Naive B cell (primary cell): ENCODE measurements at regions not wholly inside any gene's neighbourhood (a gene's known extent, or its start where the extent isn't known, plus 50 kb on each side); places are given as distances from the start of the nearest gene placed in this dataset.

ENCODE experiments used
- ATAC-seq, 2 donors: fragments of 150-1000 bp; cut with Tn5 transposase; 2 replicates each; pipeline ENCODE4 v1.10.0; 2021; ENCODE audit warnings: low read depth in 2 of 2, mild to moderate bottlenecking in 2 of 2, moderate library complexity in 2 of 2
- DNase-seq: peaks from one replicate; pipeline ENCODE4 v3.0.0; 2022
- H3K27ac Mint-ChIP-seq, 6 donors: one replicate each; pipeline ENCODE4 v1.8.0; 2020 to 2022; ENCODE audit warnings: mild to moderate bottlenecking in 6 of 6, mixed read lengths in 6 of 6, moderate library complexity in 5 of 6, inconsistent platforms in 2 of 6
- H3K27me3 Mint-ChIP-seq, 3 donors: one replicate each; pipeline ENCODE4 v1.8.0; 2021 to 2022; ENCODE audit warnings: mixed read lengths in 3 of 3, mild to moderate bottlenecking in 1 of 3
- H3K36me3 Mint-ChIP-seq, 2 donors: one replicate each; pipeline ENCODE4 v1.8.0; 2020 to 2022; ENCODE audit warnings: mixed read lengths in 2 of 2, inconsistent platforms in 1 of 2, mild to moderate bottlenecking in 1 of 2
- H3K4me1 Mint-ChIP-seq, 3 donors: one replicate each; pipeline ENCODE4 v1.8.0; 2020 to 2022; ENCODE audit warnings: mixed read lengths in 3 of 3, inconsistent platforms in 1 of 3, mild to moderate bottlenecking in 1 of 3, moderate library complexity in 1 of 3
- H3K4me3 Mint-ChIP-seq, 8 donors: one replicate each; pipeline ENCODE4 v1.8.0; 2020 to 2022; ENCODE audit warnings: mild to moderate bottlenecking in 8 of 8, mixed read lengths in 8 of 8, moderate library complexity in 8 of 8, inconsistent platforms in 2 of 8
- H3K9me3 Mint-ChIP-seq, 7 donors: one replicate each; pipeline ENCODE4 v1.8.0; 2020 to 2022; ENCODE audit warnings: mixed read lengths in 7 of 7, mild to moderate bottlenecking in 5 of 7, inconsistent platforms in 2 of 7, moderate library complexity in 1 of 7

- H3K9me3 Mint-ChIP-seq, result no peaks in the 10 kb centered on the region
- H3K36me3 Mint-ChIP-seq, result no peaks in the 10 kb centered on the region
- H3K4me3 Mint-ChIP-seq, result no peak overlapping the region
- no peaks in the 10 kb centered on the region for H3K4me1 Mint-ChIP-seq
- H3K27me3 Mint-ChIP-seq, result no peaks in the 10 kb centered on the region
- no peak overlapping the region for H3K27ac Mint-ChIP-seq
- ATAC-seq, result no peak
- DNase-seq, result no peak
Observed at GRCh38 chr18:60691061-60691460, 318.5 kb upstream of the MC4R start.

DNA sequence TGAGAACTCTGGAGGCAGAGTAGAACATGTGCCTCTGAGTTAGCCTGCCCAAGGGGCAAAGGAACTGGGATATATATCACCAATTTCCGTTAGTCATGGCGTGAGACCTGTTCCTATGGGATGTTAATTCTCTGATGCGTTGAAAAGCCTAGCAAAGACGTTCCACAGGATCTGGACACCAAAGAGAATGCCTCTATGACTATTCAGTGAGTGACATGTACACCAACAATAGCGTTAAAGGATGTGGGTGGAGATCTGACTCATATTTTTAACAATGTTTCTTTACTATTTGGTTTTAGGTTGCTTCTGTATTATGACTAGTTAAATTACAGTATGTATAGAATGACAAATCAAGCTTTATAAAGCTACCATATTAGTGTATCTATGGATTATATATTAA, 320.9 kb upstream of the MC4R start:
- H3K9me3 Mint-ChIP-seq, result peaks cover 0 to 4% (median 0%) of the 10 kb centered on the region in 7 donors
- H3K4me1 Mint-ChIP-seq, result no peaks in the 10 kb centered on the region
- no peaks in the 10 kb centered on the region for H3K27me3 Mint-ChIP-seq
- DNase-seq (no peak), ATAC-seq (no peak)
- no peak overlapping the region for H3K4me3 Mint-ChIP-seq
- no peak overlapping the region for H3K27ac Mint-ChIP-seq
- H3K36me3 Mint-ChIP-seq, result no peaks in the 10 kb centered on the region

DNA sequence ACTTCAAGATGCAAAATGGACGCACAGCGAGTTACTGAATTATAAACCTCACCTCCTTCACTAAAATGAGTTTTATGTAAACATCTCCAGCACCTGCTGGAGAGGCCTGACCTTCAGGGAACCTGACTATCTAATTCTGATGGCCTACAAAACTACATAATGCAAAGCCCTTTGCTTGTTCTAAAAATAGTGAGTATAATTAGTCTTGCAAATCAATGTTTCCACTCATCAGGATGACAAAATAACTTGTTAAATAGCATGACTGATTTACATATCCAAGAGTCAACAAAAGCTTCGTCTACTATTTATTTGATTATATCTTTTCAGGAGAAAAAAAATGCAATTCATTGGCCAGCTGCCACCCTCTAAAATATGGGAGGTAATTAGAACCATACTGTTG, 326.3 kb upstream of the MC4R start:
- Mint-ChIP-seq H3K27ac (no peak overlapping the region), H3K27me3 (no peaks in the 10 kb centered on the region), H3K4me1 (no peaks in the 10 kb centered on the region), H3K4me3 (no peak overlapping the region), H3K9me3 (peaks cover 0 to 4% (median 0%) of the 10 kb centered on the region in 7 donors), H3K36me3 (no peaks in the 10 kb centered on the region)
- DNase-seq, result no peak
- ATAC-seq, result no peak

DNA sequence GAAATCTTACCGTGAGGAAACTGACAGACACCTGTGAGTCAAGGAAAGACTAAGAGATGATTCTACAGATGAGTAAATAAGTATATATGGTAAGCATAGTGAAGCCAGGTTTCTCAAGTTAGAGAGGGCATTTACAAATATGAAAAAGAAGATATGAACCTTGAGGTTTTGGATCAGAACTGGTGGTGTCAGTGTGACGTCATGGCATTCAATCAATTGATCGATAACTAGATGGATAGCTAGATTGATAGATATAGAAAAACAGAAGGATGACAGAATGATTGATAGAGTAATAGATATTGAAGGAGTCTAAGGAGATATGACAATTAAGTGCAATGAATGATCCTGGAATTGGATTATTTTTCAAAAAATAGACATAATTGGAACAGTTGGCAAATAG, 350.2 kb upstream of the MC4R start:
- Mint-ChIP-seq H3K4me1 (no peaks in the 10 kb centered on the region), H3K36me3 (no peaks in the 10 kb centered on the region), H3K27me3 (no peaks in the 10 kb centered on the region), H3K9me3 (peaks cover 0 to 2% (median 0%) of the 10 kb centered on the region in 7 donors), H3K4me3 (no peak overlapping the region), H3K27ac (no peak overlapping the region)
- ATAC-seq, result no peak
- DNase-seq, result no peak

- Mint-ChIP-seq H3K4me3 (no peak overlapping the region), H3K27me3 (no peaks in the 10 kb centered on the region), H3K36me3 (no peaks in the 10 kb centered on the region), H3K9me3 (peaks cover 0 to 2% (median 0%) of the 10 kb centered on the region in 7 donors), H3K4me1 (no peaks in the 10 kb centered on the region), H3K27ac (no peak overlapping the region)
- ATAC-seq (no peak), DNase-seq (no peak)
Observed at GRCh38 chr18:60732143-60732542, 359.6 kb upstream of the MC4R start.

DNA sequence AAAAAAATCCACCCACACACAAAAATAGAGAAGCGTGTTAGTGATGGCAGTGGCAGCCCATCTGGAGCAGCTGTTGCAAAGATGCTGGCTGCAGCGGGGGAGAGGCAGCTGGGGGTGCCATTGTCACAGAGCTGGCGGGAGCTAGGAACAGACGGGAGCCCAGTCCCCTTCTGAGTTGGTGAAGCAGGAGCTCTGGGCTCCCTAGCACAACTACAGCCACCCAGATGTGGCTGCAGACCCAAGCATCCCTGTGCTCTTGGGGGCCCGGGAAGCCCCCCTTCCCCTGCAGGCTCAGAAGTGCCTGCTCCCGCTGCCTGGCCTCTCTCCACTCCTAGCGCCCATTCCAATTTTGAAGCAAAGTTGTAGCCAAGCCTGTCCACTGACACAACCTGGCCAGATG, 366.6 kb upstream of the MC4R start:
- DNase-seq, result no peak
- ATAC-seq, result no peak
- Mint-ChIP-seq H3K9me3 (peaks cover 0 to 3% (median 0%) of the 10 kb centered on the region in 7 donors), H3K27me3 (no peaks in the 10 kb centered on the region), H3K4me3 (no peak overlapping the region), H3K36me3 (no peaks in the 10 kb centered on the region), H3K27ac (no peak overlapping the region), H3K4me1 (no peaks in the 10 kb centered on the region)

- DNase-seq (no peak), ATAC-seq (no peak)
- Mint-ChIP-seq H3K36me3 (no peaks in the 10 kb centered on the region), H3K4me3 (no peak overlapping the region), H3K27me3 (no peaks in the 10 kb centered on the region), H3K27ac (no peak overlapping the region), H3K4me1 (no peaks in the 10 kb centered on the region), H3K9me3 (peaks cover 0 to 3% (median 0%) of the 10 kb centered on the region in 7 donors)
Observed at GRCh38 chr18:60740313-60740712, 367.7 kb upstream of the MC4R start.

- Mint-ChIP-seq H3K36me3 (no peaks in the 10 kb centered on the region), H3K4me1 (no peaks in the 10 kb centered on the region), H3K27ac (no peak overlapping the region), H3K4me3 (no peak overlapping the region), H3K27me3 (no peaks in the 10 kb centered on the region), H3K9me3 (no peaks in the 10 kb centered on the region)
- no peak for ATAC-seq
- no peak for DNase-seq
Observed at GRCh38 chr18:60746491-60746890, 373.9 kb upstream of the MC4R start.

DNA sequence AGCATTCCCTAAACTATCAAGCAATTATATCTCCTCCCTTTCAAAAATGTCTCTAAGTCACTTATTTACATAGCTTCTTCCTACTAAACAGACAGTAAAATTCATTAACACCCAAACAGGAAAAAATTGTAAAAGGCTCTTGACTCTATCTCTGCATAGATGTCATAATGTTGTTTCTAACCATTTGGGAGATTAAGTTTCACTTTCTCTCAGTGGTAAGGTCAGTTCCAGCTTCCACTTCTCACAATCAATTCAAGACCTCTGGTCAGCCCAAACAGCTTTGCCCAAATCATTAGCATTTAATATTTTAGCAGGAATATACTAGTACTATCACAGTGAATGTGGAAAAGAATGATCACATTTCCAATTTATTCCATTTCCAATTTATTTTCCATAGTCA, 374.3 kb upstream of the MC4R start:
- Mint-ChIP-seq H3K4me3 (no peak overlapping the region), H3K36me3 (no peaks in the 10 kb centered on the region), H3K27me3 (no peaks in the 10 kb centered on the region), H3K9me3 (no peaks in the 10 kb centered on the region), H3K4me1 (no peaks in the 10 kb centered on the region), H3K27ac (no peak overlapping the region)
- DNase-seq (no peak), ATAC-seq (no peak)

- DNase-seq (no peak), ATAC-seq (no peak)
- Mint-ChIP-seq H3K4me1 (no peaks in the 10 kb centered on the region), H3K36me3 (no peaks in the 10 kb centered on the region), H3K4me3 (no peak overlapping the region), H3K27ac (no peak overlapping the region), H3K9me3 (no peaks in the 10 kb centered on the region), H3K27me3 (no peaks in the 10 kb centered on the region)
Observed at GRCh38 chr18:60753753-60754152, 381.2 kb upstream of the MC4R start.

- no peaks in the 10 kb centered on the region for H3K4me1 Mint-ChIP-seq
- H3K27me3 Mint-ChIP-seq, result no peaks in the 10 kb centered on the region
- H3K36me3 Mint-ChIP-seq, result no peaks in the 10 kb centered on the region
- DNase-seq (no peak), ATAC-seq (no peak)
- no peak overlapping the region for H3K4me3 Mint-ChIP-seq
- H3K9me3 Mint-ChIP-seq, result no peaks in the 10 kb centered on the region
- no peak overlapping the region for H3K27ac Mint-ChIP-seq
Observed at GRCh38 chr18:60754413-60755009, 381.9 kb upstream of the MC4R start.

GRCh38 chr18:60755134-60755533, 382.6 kb upstream of the MC4R start:
- DNase-seq, result no peak
- Mint-ChIP-seq H3K4me1 (no peaks in the 10 kb centered on the region), H3K27ac (no peak overlapping the region), H3K36me3 (no peaks in the 10 kb centered on the region), H3K4me3 (no peak overlapping the region), H3K27me3 (no peaks in the 10 kb centered on the region), H3K9me3 (no peaks in the 10 kb centered on the region)
- ATAC-seq, result no peak

GRCh38 chr18:60775978-60776377, 403.4 kb upstream of the MC4R start:
- ATAC-seq (no peak), DNase-seq (no peak)
- no peaks in the 10 kb centered on the region for H3K27me3 Mint-ChIP-seq
- no peaks in the 10 kb centered on the region for H3K36me3 Mint-ChIP-seq
- H3K9me3 Mint-ChIP-seq, result peaks cover 0 to 22% (median 4%) of the 10 kb centered on the region in 7 donors
- no peaks in the 10 kb centered on the region for H3K4me1 Mint-ChIP-seq
- H3K4me3 Mint-ChIP-seq, result no peak overlapping the region
- H3K27ac Mint-ChIP-seq, result no peak overlapping the region

DNA sequence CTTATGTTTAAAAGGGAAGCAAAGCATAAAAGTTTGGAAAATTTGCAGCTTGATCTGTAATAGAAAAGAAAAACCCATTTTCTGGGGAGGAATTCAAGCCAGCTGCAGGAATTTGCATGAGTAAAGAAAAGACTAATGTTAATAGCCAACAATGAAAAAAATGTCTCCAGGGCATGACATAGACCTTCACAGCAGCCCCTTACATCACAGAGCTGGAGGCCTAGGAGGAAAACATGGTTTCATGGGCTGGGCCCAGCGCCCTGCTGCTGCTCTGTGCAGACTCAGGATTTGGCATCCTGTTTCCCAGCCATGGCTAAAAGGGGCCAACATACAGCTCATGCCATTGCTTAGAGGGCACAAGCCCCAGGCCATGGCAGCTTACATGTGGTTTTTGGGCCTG, 411.6 kb upstream of the MC4R start:
- Mint-ChIP-seq H3K27ac (no peak overlapping the region), H3K4me3 (no peak overlapping the region), H3K9me3 (peaks cover 0 to 15% (median 5%) of the 10 kb centered on the region in 7 donors), H3K27me3 (no peaks in the 10 kb centered on the region), H3K4me1 (no peaks in the 10 kb centered on the region), H3K36me3 (no peaks in the 10 kb centered on the region)
- ATAC-seq (no peak), DNase-seq (no peak)

DNA sequence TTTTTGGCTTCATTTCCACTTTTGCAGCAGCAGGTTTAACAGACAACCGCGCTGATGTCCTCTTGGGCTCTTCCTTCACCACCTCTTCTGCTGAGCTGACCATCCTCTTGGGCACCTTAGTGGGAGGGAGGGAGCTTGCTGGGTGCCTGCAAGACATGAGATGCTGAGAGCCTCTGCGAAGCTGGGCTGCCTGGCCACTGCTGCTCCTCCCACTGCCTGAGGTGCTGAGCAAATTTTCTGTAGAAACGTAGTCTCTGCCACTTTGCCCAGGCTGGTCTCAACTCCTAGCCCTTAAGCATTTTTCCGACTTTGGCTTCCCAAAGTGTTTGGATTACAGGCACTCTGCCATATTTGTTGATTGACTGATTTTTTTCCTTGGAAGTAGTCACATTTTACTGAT, 422.2 kb upstream of the MC4R start:
- ATAC-seq, result no peak
- H3K4me1 Mint-ChIP-seq, result no peaks in the 10 kb centered on the region
- H3K27me3 Mint-ChIP-seq, result no peaks in the 10 kb centered on the region
- no peak for DNase-seq
- no peak overlapping the region for H3K4me3 Mint-ChIP-seq
- no peak overlapping the region for H3K27ac Mint-ChIP-seq
- no peaks in the 10 kb centered on the region for H3K36me3 Mint-ChIP-seq
- peaks cover 0 to 14% (median 3%) of the 10 kb centered on the region in 7 donors for H3K9me3 Mint-ChIP-seq
